NCI-H187 (cell line): ENCODE measurements at regions not wholly inside any gene's neighbourhood (a gene's known extent, or its start where the extent isn't known, plus 50 kb on each side); places are given as distances from the start of the nearest gene placed in this dataset.
"Not testable (repeated sequence)": the region's sequence is repeated elsewhere in the genome, so short reads cannot be mapped to it uniquely, and the experiment has no call there.

Experiments used
- DNase-seq, 2 experiments: peaks; one replicate each; lab custom pipeline; 2025; lab: John Stamatoyannopoulos, UW

DNA sequence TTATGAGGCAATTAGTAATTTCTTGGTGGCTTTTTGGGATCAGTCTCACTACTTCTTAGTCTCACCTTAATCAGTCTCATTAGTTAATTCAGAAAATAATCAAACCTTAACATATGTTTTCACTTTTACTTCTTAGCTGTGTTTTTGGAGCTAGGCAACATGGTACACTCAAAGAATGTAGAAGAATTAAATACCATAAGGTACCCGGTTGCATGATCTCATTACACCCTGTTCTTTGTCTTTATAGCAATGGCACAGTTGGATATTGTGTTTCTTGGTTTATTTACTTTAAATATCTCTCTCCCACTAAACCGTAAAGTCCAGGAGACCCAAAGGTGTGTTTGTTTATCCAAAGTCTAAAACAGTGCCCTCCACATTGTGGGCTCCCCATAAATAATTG, 132.3 kb downstream of the TNFSF18 start:
- no peak for DNase-seq

DNA sequence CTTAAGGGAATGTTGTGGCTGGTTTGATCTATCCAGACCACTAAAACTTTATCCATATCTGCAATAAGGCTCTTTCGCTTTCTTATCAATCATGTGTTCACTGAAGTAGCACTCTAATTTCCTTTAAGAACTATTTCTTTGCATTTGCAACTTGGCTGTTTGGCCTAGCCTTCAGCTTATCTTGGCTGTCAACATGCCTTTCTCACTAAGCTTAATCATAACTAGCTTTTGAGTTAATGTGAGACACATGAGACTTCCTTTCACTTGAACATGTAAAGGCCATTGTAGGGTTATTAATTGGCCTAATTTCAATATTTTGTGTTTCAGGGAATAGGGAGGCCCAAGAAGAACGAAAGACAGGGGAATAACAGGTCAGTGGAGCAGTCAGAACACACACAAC, 124.7 kb downstream of the TNFSF18 start:
- no peak for DNase-seq

DNA sequence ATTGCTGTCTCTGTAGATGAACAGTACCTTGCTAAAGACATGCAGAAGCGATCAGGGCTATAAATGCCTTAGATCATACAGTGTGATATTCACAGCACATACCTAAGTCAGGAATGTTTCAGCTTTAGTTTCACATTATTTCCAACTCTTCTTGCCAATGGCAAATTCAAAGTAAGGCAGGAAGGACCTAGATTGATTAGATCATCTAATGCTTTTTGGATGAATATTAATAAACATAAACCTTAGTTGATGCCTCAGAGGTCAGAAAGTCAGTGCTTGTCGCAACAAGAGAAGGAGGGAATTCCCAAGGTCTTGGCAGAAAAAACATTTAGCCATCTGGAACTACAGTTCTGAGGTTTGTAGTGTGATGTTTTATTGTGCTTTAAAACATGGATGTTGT, 122.3 kb downstream of the TNFSF18 start:
- no peak for DNase-seq

DNA sequence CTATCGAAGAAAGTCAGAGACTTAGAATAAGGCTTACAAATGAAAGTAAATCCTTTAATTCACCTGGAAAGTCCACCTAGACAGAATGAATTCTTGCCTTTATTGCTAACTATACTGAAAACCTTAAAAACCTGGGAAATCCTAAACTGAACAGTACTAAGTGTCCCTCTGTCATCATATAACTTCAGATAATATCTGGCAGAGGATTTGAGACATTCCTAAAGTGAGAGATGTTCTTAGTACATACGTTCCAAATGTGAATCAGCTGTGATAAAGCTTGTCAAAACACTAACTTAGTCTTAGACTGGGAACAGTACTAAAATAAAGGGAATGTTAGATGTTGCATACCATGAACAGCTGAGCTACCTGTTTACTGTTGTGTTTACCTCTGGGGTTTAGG, 121.7 kb downstream of the TNFSF18 start:
- no peak for DNase-seq

DNA sequence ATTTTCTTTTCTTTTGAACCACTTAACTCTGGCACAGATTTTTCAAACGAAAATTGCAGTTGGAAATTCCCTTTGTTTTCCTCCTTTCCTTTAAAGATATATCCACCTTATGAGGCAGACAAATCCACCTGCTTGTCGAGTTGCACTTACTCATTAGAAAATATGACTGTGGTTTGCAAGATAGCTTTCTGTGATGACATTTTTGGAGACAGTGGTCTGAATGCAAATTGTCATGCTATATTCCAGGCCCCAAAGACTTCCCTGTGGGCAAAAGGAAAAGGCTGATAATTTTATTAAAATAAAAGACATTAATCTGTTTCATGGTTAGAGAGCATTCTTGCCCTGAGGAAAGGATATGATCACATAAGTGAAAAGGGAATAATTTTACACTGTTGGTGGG, 120.6 kb downstream of the TNFSF18 start:
- no peak for DNase-seq

GRCh38 chr1:172931340-172931739, 119.4 kb downstream of the TNFSF18 start:
- DNase-seq, result no peak

DNA sequence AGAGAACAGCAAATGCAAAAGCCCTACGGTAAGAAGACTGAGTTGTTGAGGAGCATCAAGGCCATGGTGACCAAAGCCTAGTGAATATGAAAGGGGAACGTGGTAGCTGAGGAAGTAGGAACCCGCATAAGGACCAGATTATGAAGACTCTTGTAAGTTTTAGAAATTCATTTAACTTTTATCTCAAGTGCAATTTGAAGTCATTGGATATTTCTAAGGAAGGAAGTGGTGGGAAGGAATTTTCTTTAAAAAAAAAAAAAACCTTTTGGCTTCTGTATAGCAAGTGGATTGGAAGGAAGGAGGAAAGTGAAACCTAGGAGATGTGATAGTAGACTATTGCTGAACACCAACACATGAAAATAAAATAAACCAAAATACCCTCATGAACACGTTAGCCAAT, 119.0 kb downstream of the TNFSF18 start:
- no peak for DNase-seq

DNA sequence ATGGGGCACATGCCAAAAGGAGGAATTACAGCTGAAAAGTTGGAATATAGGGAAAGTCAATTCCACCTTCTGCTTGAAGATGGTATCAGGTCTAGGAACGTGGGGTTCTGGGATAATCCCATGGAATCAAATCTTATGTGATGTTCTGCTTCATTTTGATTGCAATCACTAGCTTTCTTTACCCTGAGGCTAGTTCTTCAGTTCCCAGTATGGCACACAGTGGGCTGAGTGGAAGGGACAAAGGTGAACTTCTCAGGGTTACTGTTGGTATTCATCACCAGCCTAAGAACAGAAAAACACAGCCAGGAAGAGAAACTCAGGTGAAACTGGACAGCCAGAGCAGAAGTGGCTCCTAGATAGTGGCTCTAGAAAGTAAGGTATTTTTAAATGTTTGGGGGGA, 117.8 kb downstream of the TNFSF18 start:
- no peak for DNase-seq

DNA sequence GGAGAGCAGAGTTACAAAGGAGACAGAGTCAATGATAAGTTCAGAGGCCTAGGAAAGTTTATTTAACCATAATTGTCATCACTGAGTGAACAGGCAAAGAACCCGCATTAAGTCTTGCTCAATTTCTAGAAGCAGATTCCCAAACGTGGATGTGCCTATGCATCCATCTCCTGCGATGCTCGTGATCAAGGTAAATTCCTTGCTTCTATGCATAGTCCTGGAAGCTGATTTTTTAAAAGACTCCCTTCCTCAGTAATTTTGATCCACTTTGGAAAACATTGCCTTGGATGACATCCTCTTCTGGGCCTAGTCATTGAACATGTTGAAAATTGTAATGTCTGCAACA, 116.4 kb downstream of the TNFSF18 start:
- no peak for DNase-seq

DNA sequence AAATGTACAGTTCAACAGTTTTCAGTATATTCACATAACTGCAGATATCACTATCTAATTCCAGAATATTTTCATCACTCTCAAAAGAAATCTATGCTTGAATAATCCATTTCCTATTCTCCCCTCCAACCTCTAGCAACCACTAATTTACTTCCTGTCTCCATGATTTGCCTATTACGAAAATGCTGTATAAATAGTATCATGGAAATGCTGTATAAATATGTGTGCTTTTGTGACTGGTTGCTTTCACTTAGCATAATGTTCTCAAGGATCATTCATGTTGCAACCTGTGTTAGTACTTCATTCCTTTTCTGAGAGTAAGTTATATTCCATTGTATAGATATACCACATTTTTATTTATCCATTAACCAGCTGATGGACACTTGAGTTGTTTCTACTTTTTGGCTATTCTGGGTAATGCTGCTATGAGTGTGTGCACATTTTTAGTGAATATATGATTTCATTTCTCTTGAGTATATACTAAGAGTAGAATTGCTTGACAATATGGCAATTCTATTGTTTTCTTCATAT, 115.6 kb downstream of the TNFSF18 start:
- no peak for DNase-seq

DNA sequence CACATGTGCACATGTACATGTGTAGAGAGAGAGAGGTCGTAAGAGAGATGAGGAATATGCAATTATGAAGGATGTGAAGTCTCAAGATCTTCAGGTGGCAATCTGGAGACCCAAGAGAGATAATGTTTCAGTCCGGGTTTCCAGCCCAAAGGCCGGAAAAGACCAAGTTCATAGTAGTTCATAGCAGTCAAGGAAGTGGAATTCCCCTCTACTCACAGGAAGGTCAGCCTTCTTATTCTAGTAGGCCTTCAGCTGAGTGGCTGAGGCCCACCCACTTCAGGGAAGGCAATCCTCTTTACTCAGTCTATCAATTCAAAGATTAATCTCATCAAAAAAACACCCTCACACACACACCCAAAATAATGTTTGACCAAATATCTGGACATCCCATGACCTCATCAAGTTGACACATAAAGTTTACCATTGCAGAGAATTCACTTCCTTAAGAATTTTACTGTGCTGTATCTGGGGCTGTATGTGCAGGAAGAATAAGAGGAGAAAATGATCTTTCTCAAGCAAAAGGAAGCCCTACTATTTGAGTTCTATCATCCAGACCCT, 114.6 kb downstream of the TNFSF18 start:
- no peak for DNase-seq

DNA sequence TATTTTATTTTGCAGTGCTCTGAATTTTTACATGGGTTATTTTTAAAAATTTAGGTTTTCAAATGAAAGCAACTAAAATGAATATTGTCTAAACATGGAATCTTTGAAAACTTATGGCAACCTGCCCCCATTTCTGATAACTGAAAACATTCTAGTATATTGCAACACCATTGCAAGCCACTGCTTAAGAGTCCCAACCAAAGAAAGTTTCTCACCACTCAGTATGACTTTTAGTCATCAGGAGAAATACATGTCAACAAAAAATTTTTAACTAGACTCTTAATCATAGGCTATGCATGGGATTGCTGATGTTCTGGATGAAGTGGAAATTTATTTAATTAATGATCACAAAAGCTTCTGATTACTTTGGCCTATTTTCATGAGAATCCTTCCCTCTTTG, 112.1 kb downstream of the TNFSF18 start:
- DNase-seq, result no peak

DNA sequence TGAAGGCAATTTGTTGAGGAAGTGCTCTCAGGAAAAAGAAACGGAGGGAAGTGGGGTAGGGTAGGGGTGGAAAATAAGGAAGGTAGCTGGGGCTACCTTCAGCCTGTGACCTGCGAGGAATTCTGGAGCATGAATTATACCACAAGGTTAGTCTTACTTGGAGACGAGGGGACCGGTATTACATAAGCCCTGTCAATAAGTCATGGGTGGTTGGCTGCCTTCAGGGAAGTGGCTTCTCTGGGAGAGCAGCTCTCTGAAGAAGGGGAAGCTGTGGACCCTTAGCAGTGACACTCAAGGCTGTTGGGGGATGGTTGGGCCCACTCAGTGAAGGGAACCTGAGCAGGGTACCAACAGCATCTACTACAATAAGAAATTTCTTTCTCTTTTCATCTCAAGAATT, 111.3 kb downstream of the TNFSF18 start:
- no peak for DNase-seq

- no peak for DNase-seq
These were observed 110.4 kb downstream of the TNFSF18 start for GRCh38 chr1:172940174-172940855.

DNA sequence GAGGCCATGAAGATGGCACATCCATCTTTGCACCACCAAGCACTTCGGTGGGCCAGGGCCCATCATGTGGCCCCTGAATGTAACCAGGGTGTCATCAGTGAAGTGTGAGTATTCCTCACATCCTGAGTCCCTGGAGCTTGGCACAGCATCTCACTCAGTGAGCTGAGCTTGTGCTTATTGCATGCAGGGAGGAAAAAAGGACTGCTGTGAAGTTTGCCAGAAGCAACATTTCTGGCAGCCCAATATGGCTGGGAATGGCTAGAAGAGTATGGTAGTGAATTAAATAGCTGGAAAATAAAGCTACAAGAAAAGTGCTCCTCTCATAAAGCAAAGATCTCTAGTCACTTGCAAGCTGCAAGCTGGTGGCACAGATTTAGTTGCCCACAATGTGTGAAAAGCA, 109.3 kb downstream of the TNFSF18 start:
- DNase-seq, result no peak

GRCh38 chr1:172941945-172942344, 108.8 kb downstream of the TNFSF18 start:
- DNase-seq, result no peak

GRCh38 chr1:172943138-172943537, 107.6 kb downstream of the TNFSF18 start:
- not testable (repeated sequence) for DNase-seq

DNA sequence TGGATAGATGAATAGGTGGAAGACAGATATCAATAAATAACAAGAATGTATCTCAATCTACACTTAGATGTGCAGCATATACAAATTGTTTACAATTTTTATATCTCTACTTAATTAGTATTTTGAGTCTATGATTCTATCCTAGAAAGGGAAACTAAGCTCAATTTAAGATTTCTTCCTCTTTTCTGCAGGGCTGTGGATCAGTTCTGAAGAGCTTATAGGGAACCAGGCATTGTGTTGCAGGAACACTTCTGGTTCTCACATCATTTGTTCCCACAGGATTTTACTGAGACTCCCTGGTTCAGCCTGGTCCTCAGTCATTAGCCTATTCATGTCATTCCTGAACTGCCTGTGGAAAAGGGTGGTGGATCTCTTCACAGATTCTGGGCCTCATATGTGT, 105.8 kb downstream of the TNFSF18 start:
- no peak for DNase-seq

DNA sequence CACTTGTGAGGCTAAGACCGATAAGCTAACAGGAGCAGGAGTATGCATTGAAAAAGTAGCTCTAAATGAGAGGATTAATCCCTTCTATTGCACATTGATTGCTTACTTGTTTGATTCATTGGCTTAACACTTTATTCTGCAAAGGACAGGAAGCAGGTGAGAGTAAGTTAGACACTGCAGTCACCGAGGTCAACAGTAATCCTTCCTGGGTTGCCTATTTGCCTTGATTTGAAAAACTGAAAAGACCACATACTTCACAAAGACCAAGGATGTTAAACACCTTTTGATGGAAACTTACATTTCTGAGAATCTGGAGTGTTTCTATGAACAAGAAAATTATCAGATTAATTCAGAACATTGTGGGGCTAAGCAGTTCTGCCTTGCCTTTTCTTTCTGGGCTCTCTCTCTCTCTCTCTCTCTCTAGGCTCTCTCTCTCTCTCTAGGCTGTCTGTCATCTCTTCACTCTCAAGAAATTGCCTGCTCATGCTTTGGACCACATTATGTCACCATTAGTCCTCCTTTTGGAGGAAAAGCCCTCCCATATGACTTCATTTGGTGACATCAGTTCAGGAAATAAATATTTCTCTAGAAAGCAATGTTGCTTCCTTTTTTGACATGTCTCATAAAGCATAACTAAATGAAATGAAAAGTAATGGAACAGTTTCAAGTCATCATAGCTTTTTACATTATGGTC, 103.8 kb downstream of the TNFSF18 start:
- DNase-seq, result no peak

GRCh38 chr1:172948457-172948856, 102.3 kb downstream of the TNFSF18 start:
- DNase-seq, result no peak

- no peak for DNase-seq
These were observed 101.6 kb downstream of the TNFSF18 start for GRCh38 chr1:172949096-172949495.

DNA sequence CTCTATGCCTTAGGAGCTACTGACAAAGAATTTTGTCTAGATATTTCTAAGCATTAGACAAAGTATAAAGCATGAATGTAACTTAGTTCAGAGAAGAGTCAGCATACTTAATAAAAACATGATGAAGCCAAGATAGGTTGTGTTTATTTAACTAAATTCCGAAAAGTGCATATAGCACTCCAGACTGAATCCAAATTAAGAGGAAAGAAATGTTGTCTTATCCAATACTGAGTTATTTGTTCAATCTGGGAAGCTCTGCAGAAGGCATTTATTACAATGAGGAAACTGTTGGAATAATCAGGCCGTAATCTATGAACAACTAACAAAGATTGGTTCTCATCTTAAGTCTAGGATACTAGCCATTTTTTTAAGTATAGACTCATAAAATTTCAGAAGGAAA, 100.2 kb downstream of the TNFSF18 start:
- DNase-seq, result no peak

GRCh38 chr1:172951730-172952365, 98.9 kb downstream of the TNFSF18 start:
- DNase-seq, result no peak
